Frontal cortex (tissue), 3 donors: ENCODE measurements at regions not wholly inside any gene's neighbourhood (a gene's known extent, or its start where the extent isn't known, plus 50 kb on each side); places are given as distances from the start of the nearest gene placed in this dataset.

ENCODE experiments used
- DNase-seq, 2 donors: peaks; one replicate each; pipeline ENCODE4 v3.0.0; 2012; ENCODE audit warnings: low spot score in 2 of 2
- FAIRE-seq: peaks from 2 replicates; lab custom pipeline; 2012; peaks lifted over from hg19 to GRCh38; lab: Jason Lieb, UNC
- donor health status: control.
- donor health status: control.
- donor health status: control.

GRCh38 chr10:118501637-118502440, 93.6 kb downstream of the PRLHR start:
- FAIRE-seq = no peak

GRCh38 chr10:118501171-118501570, 94.3 kb downstream of the PRLHR start:
- FAIRE-seq = no peak
- no peak for DNase-seq

More at GRCh38 chr10:118501637-118502440, 93.6 kb downstream of the PRLHR start:
- DNase-seq = no peak

- FAIRE-seq (no peak), DNase-seq (no peak)
Observed at GRCh38 chr10:118500477-118501104, 94.9 kb downstream of the PRLHR start.

- no peak for DNase-seq
- FAIRE-seq = no peak
Observed at GRCh38 chr10:118499186-118499585, 96.3 kb downstream of the PRLHR start.

- FAIRE-seq (no peak), DNase-seq (no peak)
Observed at GRCh38 chr10:118498623-118499022, 96.8 kb downstream of the PRLHR start.

- no peak for DNase-seq
- no peak for FAIRE-seq
Observed at GRCh38 chr10:118497227-118497626, 98.2 kb downstream of the PRLHR start.

- FAIRE-seq (no peak), DNase-seq (no peak)
Observed at GRCh38 chr10:118496525-118496924, 98.9 kb downstream of the PRLHR start.

- no peak for FAIRE-seq
- no peak for DNase-seq
Observed at GRCh38 chr10:118495499-118495898, 99.9 kb downstream of the PRLHR start.

- no peak for FAIRE-seq
- DNase-seq = no peak
Observed at GRCh38 chr10:118491055-118491454, 104.4 kb downstream of the PRLHR start.

- DNase-seq (no peak), FAIRE-seq (no peak)
Observed at GRCh38 chr10:118488710-118489497, 106.5 kb downstream of the PRLHR start.

GRCh38 chr10:118485641-118486040, 109.8 kb downstream of the PRLHR start:
- DNase-seq (no peak), FAIRE-seq (no peak)

GRCh38 chr10:118484152-118484871, 111.1 kb downstream of the PRLHR start:
- FAIRE-seq = no peak
- DNase-seq = no peak

GRCh38 chr10:118483496-118483895, 112.0 kb downstream of the PRLHR start:
- FAIRE-seq (no peak), DNase-seq (no peak)

- FAIRE-seq = no peak
- DNase-seq = no peak
Observed at GRCh38 chr10:118482393-118483331, 112.8 kb downstream of the PRLHR start.

- DNase-seq (no peak), FAIRE-seq (no peak)
Observed at GRCh38 chr10:118481871-118482270, 113.6 kb downstream of the PRLHR start.

- FAIRE-seq = no peak
- no peak for DNase-seq
Observed at GRCh38 chr10:118475214-118475613, 120.2 kb downstream of the PRLHR start.

GRCh38 chr10:118474111-118474510, 121.3 kb downstream of the PRLHR start:
- DNase-seq (no peak), FAIRE-seq (no peak)

GRCh38 chr10:118473305-118473960, 122.0 kb downstream of the PRLHR start:
- DNase-seq = no peak
- FAIRE-seq = no peak
